ENCODE measurements at regions not wholly inside any gene's neighbourhood (a gene's known extent, or its start where the extent isn't known, plus 50 kb on each side); places are given as distances from the start of the nearest gene placed in this dataset.

DNA sequence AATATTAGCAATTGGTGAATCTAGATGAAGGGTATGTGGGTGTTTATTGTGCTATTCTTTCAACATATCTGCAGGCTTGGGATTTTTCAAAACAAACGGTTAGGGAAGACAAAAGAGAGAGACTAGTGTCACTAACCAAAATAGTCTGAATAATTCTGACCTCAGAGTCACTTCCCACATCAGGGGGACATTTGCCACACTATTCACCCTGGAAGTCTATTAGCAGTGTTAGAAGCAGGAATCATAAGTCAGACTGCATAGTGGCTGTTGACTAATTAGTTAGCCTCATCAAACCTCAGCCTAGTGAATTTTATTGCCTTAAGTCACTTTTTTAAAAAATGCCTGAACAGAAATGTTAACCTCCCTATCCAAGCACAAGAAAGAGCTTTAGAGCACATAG is 169.2 kb upstream of the RGMB start:
- Mint-ChIP-seq H3K27ac (no peak overlapping the region), H3K9me3 (no peaks in the 10 kb centered on the region), H3K36me3 (ENCODE audit: low read depth) (no peaks in the 10 kb centered on the region), H3K4me1 (ENCODE audit: low read depth) (no peaks in the 10 kb centered on the region), H3K27me3 (no peaks in the 10 kb centered on the region), H3K4me3 (no peak overlapping the region)
- ChIA-PET POLR2A (no interaction called here), CTCF (no interaction called here)
- H3K4me3 ChIP-seq (ENCODE audit: low read length) = no peak overlapping the region
- H3K36me3 ChIP-seq (ENCODE audit: insufficient read depth, low read length) = no peaks in the 10 kb centered on the region
- TF ChIP-seq, protein P1, sequence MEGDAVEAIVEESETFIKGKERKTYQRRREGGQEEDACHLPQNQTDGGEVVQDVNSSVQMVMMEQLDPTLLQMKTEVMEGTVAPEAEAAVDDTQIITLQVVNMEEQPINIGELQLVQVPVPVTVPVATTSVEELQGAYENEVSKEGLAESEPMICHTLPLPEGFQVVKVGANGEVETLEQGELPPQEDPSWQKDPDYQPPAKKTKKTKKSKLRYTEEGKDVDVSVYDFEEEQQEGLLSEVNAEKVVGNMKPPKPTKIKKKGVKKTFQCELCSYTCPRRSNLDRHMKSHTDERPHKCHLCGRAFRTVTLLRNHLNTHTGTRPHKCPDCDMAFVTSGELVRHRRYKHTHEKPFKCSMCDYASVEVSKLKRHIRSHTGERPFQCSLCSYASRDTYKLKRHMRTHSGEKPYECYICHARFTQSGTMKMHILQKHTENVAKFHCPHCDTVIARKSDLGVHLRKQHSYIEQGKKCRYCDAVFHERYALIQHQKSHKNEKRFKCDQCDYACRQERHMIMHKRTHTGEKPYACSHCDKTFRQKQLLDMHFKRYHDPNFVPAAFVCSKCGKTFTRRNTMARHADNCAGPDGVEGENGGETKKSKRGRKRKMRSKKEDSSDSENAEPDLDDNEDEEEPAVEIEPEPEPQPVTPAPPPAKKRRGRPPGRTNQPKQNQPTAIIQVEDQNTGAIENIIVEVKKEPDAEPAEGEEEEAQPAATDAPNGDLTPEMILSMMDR (IDR thresholded peaks at IDR 0.05) = no peak
- no peak overlapping the region for H3K27ac ChIP-seq (ENCODE audit: low read depth in 1 of 2, low read length in 2 of 2)
- intact Hi-C loops (cut with DNase I, micrococcal nuclease) = no loop called here
- no peaks in the 10 kb centered on the region for H3K4me1 ChIP-seq (ENCODE audit: insufficient read depth, low read length)
- no peaks in the 10 kb centered on the region for H3K9me3 ChIP-seq (ENCODE audit: control insufficient read depth in 1 of 2, insufficient read depth in 1 of 2, low read length in 2 of 2)
- ATAC-seq (ENCODE audit: poor library complexity) (no peak), DNase-seq (no peak)
- H3K27me3 ChIP-seq (ENCODE audit: control insufficient read depth in 1 of 2, insufficient read depth in 2 of 2, low read length in 2 of 2) = no peaks in the 10 kb centered on the region

GRCh38 chr5:98604721-98605425 is 168.6 kb upstream of the RGMB start:
- H3K27me3 Mint-ChIP-seq = peaks cover 2% of the 10 kb centered on the region
- POLR2A ChIA-PET = no interaction called here
- no peaks in the 10 kb centered on the region for H3K36me3 Mint-ChIP-seq (ENCODE audit: low read depth)
- H3K27ac Mint-ChIP-seq = no peak overlapping the region
- CTCF ChIA-PET = no interaction called here
- H3K4me3 ChIP-seq (ENCODE audit: low read length) = no peak overlapping the region
- TF ChIP-seq, protein P1 (IDR thresholded peaks at IDR 0.05) = no peak
- H3K27ac ChIP-seq (ENCODE audit: low read depth in 1 of 2, low read length in 2 of 2) = no peak overlapping the region
- no peaks in the 10 kb centered on the region for H3K4me1 Mint-ChIP-seq (ENCODE audit: low read depth)
- no peaks in the 10 kb centered on the region for H3K36me3 ChIP-seq (ENCODE audit: insufficient read depth, low read length)
- no peaks in the 10 kb centered on the region for H3K27me3 ChIP-seq (ENCODE audit: control insufficient read depth in 1 of 2, insufficient read depth in 2 of 2, low read length in 2 of 2)
- no peaks in the 10 kb centered on the region for H3K9me3 ChIP-seq (ENCODE audit: control insufficient read depth in 1 of 2, insufficient read depth in 1 of 2, low read length in 2 of 2)
- DNase-seq (no peak), ATAC-seq (ENCODE audit: poor library complexity) (no peak)
- H3K4me1 ChIP-seq (ENCODE audit: insufficient read depth, low read length) = no peaks in the 10 kb centered on the region
- H3K4me3 Mint-ChIP-seq = no peak overlapping the region
- intact Hi-C loops (cut with DNase I, micrococcal nuclease) = no loop called here
- no peaks in the 10 kb centered on the region for H3K9me3 Mint-ChIP-seq

DNA sequence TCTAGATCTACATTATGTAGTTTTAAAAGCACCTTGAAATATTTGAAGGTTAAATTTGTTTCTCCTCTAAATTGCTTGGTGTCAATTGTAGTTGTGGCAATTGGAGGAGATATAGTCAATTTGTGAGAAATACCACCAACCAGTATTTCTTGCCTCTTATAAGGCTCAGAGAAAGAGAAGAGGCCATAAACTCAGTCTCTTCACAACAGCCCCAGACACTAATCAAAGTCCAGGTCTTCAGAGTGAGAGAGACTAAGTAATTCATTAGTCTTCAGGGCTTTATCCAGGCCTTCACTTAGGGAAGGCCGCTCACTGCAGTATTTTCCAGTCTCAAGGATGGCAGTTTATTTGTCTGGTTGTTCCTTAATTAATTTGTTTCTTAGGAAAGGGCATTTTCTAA is 168.0 kb upstream of the RGMB start:
- no peaks in the 10 kb centered on the region for H3K4me1 Mint-ChIP-seq (ENCODE audit: low read depth)
- Histone ChIP-seq H3K27ac (ENCODE audit: low read depth in 1 of 2, low read length in 2 of 2) (no peak overlapping the region), H3K4me1 (ENCODE audit: insufficient read depth, low read length) (no peaks in the 10 kb centered on the region), H3K27me3 (ENCODE audit: control insufficient read depth in 1 of 2, insufficient read depth in 2 of 2, low read length in 2 of 2) (no peaks in the 10 kb centered on the region), H3K9me3 (ENCODE audit: control insufficient read depth in 1 of 2, insufficient read depth in 1 of 2, low read length in 2 of 2) (no peaks in the 10 kb centered on the region), H3K4me3 (ENCODE audit: low read length) (no peak overlapping the region), H3K36me3 (ENCODE audit: insufficient read depth, low read length) (no peaks in the 10 kb centered on the region)
- DNase-seq = no peak
- H3K9me3 Mint-ChIP-seq = no peaks in the 10 kb centered on the region
- CTCF ChIA-PET = no interaction called here
- POLR2A ChIA-PET = no interaction called here
- no peaks in the 10 kb centered on the region for H3K36me3 Mint-ChIP-seq (ENCODE audit: low read depth)
- H3K4me3 Mint-ChIP-seq = no peak overlapping the region
- peaks cover 7% of the 10 kb centered on the region for H3K27me3 Mint-ChIP-seq
- no peak for ATAC-seq (ENCODE audit: poor library complexity)
- intact Hi-C loops (cut with DNase I, micrococcal nuclease) = no loop called here
- TF ChIP-seq, protein P1 (IDR thresholded peaks at IDR 0.05) = no peak
- no peak overlapping the region for H3K27ac Mint-ChIP-seq
